Esophagus squamous epithelium (tissue), 4 donors: ENCODE measurements at regions not wholly inside any gene's neighbourhood (a gene's known extent, or its start where the extent isn't known, plus 50 kb on each side); places are given as distances from the start of the nearest gene placed in this dataset.

Source experiments
- CTCF ChIP-seq, 6 experiments: fragments of 450-650 bp in 4 of 6; fragments of 200-600 bp in 2 of 6; sonication (generic) in 2 of 6; IDR thresholded peaks; one replicate each; pipeline ENCODE4 v1.5.1; 2016 to 2019; ENCODE audit warnings: antibody characterized with exemption in 6 of 6, mild to moderate bottlenecking in 4 of 6, moderate library complexity in 4 of 6
- POLR2A ChIP-seq, 4 donors: fragments of 450-650 bp; IDR thresholded peaks; one replicate each; pipeline ENCODE4 v1.6.1; 2017; ENCODE audit warnings: antibody characterized with exemption in 4 of 4, mild to moderate bottlenecking in 4 of 4, moderate library complexity in 3 of 4

- TF ChIP-seq CTCF (IDR thresholded peaks at IDR 0.05) = no peak
- no peak for TF ChIP-seq POLR2A (IDR thresholded peaks at IDR 0.05)
Measured at GRCh38 chr20:52090035-52090434, 101.5 kb downstream of the ZFP64 start.
